Psoas muscle (tissue), 7 donors: ENCODE measurements at regions not wholly inside any gene's neighbourhood (a gene's known extent, or its start where the extent isn't known, plus 50 kb on each side); places are given as distances from the start of the nearest gene placed in this dataset.

Experiments
- ATAC-seq, 4 donors: fragments of 200-7000 bp; cut with Tn5 transposase; one replicate each; pipeline ENCODE4 v1.9.1; 2020; ENCODE audit warnings: moderate library complexity in 3 of 4, mild to moderate bottlenecking in 2 of 4
- DNase-seq, 2 donors: peaks; one replicate each; pipeline ENCODE4 v3.0.0-alpha.2; 2020
- H3K27ac ChIP-seq: fragments of 200-600 bp; one replicate; pipeline ENCODE4 v1.8.0; 2022
- H3K27me3 ChIP-seq, 3 donors: fragments of 200-600 bp in 1 of 3; one replicate each; pipeline versions ENCODE4 v1.6.1 to v1.8.0; 2013 to 2022; ENCODE audit warnings: low read length in 2 of 3, mild to moderate bottlenecking in 2 of 3, moderate library complexity in 1 of 3; ENCODE audit not compliant: insufficient read depth in 3 of 3
- H3K36me3 ChIP-seq, 2 donors: fragments of 200-600 bp in 1 of 2; one replicate each; pipeline versions ENCODE4 v1.6.1 to v1.8.0; 2013 to 2022; ENCODE audit warnings: low read depth in 1 of 2, mild to moderate bottlenecking in 1 of 2, moderate library complexity in 1 of 2; ENCODE audit not compliant: insufficient read depth in 1 of 2
- H3K4me1 ChIP-seq: fragments of 200-600 bp; one replicate; pipeline ENCODE4 v1.8.0; 2022
- H3K4me3 ChIP-seq: fragments of 200-600 bp; one replicate; pipeline ENCODE4 v1.8.0; 2022; ENCODE audit warnings: mild to moderate bottlenecking
- H3K9me3 ChIP-seq: fragments of 200-600 bp; one replicate; pipeline ENCODE4 v1.8.0; 2022
- WGBS, 3 donors: extraction: QIAGEN DNeasy Blood & Tissue Kit; methylation state at CpG; one replicate each; pipeline versions ENCODE4 v1.1.6 to v1.1.7; 2013; 5-methylcytosine and 5-hydroxymethylcytosine counted together
- intact Hi-C, 2 donors: fragments of 100-400 bp; cut with DNase I; formaldehyde crosslinking; loops; one replicate each; pipeline versions ENCODE4 v1.11.0 to v1.14.2; 2022
- TF ChIP-seq, protein P1 (sequence below): fragments of 200-600 bp; IDR thresholded peaks from one replicate; pipeline ENCODE4 v1.8.0; 2022; ENCODE audit warnings: antibody characterized with exemption
- donor health status: healthy with polysubstance abuse.
- donor health status: DM: no; HTN: no; CAD: no; lungs with moderate emphysema.
- donor health status: Bipolar disorder and iron deficiency.
- donor health status: healthy.
- donor health status: DM: yes; HTN: yes; CAD: no.
- donor health status: DM: no; HTN: no; CAD: no.
- donor health status: DM: yes; HTN: yes; CAD: no.

DNA sequence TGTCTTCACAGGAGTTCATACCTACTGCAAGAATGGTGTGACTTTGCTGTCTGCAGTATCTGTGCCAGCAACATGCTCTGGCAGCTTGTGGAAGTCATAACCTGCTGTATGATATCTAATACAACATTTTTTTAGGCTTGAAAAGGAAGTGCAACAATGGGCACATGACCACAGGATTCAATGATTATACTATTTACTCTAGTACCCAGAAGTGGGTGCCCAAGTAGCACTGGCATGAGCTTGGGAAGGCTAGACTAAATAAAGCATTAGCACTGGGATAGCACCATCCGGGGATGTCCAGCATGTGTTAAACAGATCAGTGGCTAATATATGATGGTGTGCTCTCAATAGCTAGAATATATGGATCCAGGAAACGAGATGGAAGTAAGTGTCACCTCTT is 98.6 kb upstream of the PDE4B start:
- Histone ChIP-seq H3K27me3 (no peaks in the 10 kb centered on the region), H3K4me3 (no peak overlapping the region), H3K27ac (no peak overlapping the region), H3K36me3 (no peaks in the 10 kb centered on the region), H3K4me1 (peaks cover 15% of the 10 kb centered on the region), H3K9me3 (no peaks in the 10 kb centered on the region)
- intact Hi-C loops = loop anchor here in 1 of 2 donors (5.0 to 10.0 kb wide), 2 partner anchors 459 to 612 kb away; no protein-coding TSS in a partner anchor
- DNase-seq (no peak), ATAC-seq (no peak)
- 74 to 83% (median 78%) methylated on average over 2 of the region's 2 CpGs for WGBS, 3 donors
- TF ChIP-seq, protein P1, sequence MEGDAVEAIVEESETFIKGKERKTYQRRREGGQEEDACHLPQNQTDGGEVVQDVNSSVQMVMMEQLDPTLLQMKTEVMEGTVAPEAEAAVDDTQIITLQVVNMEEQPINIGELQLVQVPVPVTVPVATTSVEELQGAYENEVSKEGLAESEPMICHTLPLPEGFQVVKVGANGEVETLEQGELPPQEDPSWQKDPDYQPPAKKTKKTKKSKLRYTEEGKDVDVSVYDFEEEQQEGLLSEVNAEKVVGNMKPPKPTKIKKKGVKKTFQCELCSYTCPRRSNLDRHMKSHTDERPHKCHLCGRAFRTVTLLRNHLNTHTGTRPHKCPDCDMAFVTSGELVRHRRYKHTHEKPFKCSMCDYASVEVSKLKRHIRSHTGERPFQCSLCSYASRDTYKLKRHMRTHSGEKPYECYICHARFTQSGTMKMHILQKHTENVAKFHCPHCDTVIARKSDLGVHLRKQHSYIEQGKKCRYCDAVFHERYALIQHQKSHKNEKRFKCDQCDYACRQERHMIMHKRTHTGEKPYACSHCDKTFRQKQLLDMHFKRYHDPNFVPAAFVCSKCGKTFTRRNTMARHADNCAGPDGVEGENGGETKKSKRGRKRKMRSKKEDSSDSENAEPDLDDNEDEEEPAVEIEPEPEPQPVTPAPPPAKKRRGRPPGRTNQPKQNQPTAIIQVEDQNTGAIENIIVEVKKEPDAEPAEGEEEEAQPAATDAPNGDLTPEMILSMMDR = no peak

DNA sequence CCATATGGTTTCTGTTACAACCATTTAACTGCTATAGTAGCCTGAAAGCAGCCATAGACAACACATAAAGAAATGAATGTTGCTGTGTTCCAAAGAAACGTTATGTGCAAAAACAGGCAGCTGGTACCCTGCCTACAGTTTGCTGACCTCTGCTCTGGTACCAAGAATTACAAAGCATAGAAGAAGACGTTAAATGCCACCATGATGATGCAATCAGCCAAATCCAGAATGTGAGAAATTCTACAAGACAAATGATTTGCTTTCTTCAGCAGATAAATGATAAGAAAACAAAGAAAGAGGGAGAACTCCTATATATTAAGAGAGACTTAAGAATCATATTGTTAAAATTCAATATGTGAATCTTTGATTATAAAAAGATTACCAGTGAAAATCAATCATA is 97.8 kb upstream of the PDE4B start:
- Histone ChIP-seq H3K4me3 (no peak overlapping the region), H3K9me3 (no peaks in the 10 kb centered on the region), H3K27ac (no peak overlapping the region), H3K27me3 (no peaks in the 10 kb centered on the region), H3K36me3 (no peaks in the 10 kb centered on the region), H3K4me1 (peaks cover 15% of the 10 kb centered on the region)
- intact Hi-C loops = loop anchor here in 1 of 2 donors (5.0 to 10.0 kb wide), 2 partner anchors 460 to 613 kb away; no protein-coding TSS in a partner anchor
- DNase-seq = no peak
- no peak for ATAC-seq
- TF ChIP-seq, protein P1 = no peak
- WGBS, 3 donors = 35 to 55% (median 35%) methylated on average over 2 of the region's 2 CpGs

DNA sequence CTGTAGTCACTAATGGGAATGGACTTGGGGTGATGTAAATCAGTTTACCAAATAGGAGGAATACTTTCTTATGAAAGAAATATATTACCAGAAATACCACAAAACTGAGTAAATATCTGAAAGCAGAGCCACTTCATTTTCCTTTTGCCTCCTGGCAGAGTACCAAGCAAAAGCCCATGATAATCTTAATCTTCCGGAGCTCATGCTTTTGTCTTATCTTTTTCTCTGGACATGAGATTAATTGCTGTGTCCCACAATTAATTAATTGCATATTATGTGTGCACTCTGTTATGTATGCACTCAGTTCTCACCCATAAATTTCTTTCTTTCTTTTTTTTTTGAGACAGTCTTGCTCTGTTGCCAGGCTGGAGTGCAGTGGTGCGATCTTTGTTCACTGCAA is 94.1 kb upstream of the PDE4B start:
- no peak for ATAC-seq
- H3K9me3 ChIP-seq = no peaks in the 10 kb centered on the region
- no peaks in the 10 kb centered on the region for H3K4me1 ChIP-seq
- 84 to 88% (median 85%) methylated on average over 2 of the region's 2 CpGs for WGBS, 3 donors
- H3K36me3 ChIP-seq = no peaks in the 10 kb centered on the region
- DNase-seq = no peak
- H3K27me3 ChIP-seq = no peaks in the 10 kb centered on the region
- TF ChIP-seq, protein P1 = no peak
- H3K4me3 ChIP-seq = no peak overlapping the region
- H3K27ac ChIP-seq = no peak overlapping the region
- intact Hi-C loops = loop anchor here in 1 of 2 donors (10.0 kb wide), 1 partner anchor 464 kb away; no protein-coding TSS in a partner anchor

DNA sequence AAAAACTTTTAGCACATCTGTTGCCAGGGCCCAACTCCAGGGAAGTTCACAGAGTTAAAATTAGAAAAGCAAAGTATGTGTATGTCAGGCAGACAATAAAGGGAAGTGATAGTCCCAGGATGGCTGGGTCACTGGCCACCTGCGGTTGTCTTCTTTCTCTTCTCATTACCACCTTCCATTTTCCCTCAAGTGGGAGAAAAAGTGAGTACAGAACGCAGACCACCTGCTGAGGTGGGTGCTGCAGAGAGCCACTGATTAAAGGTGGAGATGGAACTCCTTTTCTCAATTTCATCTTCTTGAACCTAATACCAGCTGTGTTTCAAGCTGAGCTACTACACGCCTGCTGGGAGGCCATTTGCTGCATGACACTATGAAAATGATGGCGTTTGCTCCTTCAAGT is 88.8 kb upstream of the PDE4B start:
- Histone ChIP-seq H3K9me3 (no peaks in the 10 kb centered on the region), H3K4me1 (no peaks in the 10 kb centered on the region), H3K4me3 (no peak overlapping the region), H3K27me3 (no peaks in the 10 kb centered on the region), H3K36me3 (no peaks in the 10 kb centered on the region), H3K27ac (no peak overlapping the region)
- no peak for DNase-seq
- TF ChIP-seq, protein P1 = no peak
- 45 to 53% (median 49%) methylated on average over 4 of the region's 4 CpGs for WGBS, 3 donors
- intact Hi-C loops = no loop called here
- no peak for ATAC-seq

DNA sequence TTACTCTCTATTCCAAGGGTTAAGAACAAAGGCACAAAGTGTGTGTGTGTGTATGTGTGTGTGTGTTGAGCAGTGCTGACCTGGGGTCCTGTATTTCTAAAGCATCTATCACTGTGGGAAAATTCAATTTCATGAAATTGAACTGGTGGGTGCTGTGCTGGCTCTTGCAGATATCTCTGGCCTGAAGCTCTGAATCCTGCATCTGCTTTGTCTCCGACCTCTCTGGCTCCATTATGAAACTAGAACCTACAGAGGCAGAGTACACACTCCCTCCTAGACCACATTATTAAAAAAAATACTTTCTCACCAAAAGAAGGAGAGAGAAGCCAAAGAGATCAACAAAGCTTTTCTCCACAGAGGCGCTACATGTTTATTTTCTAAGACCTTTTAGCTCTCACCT is 88.4 kb upstream of the PDE4B start:
- Histone ChIP-seq H3K36me3 (no peaks in the 10 kb centered on the region), H3K27me3 (no peaks in the 10 kb centered on the region), H3K27ac (no peak overlapping the region), H3K4me1 (no peaks in the 10 kb centered on the region), H3K4me3 (no peak overlapping the region), H3K9me3 (no peaks in the 10 kb centered on the region)
- DNase-seq (no peak), ATAC-seq (no peak)
- intact Hi-C loops = no loop called here
- WGBS, 3 donors = 68 to 86% (median 81%) methylated on average over 2 of the region's 2 CpGs
- TF ChIP-seq, protein P1 = no peak
